Panc1 (cell line): ENCODE measurements at regions not wholly inside any gene's neighbourhood (a gene's known extent, or its start where the extent isn't known, plus 50 kb on each side); places are given as distances from the start of the nearest gene placed in this dataset.
"Not testable (repeated sequence)": the region's sequence is repeated elsewhere in the genome, so short reads cannot be mapped to it uniquely, and the experiment has no call there.

Experiments
- ATAC-seq: fragments of 200-7000 bp; cut with Tn5 transposase; 2 replicates; pipeline ENCODE4 v1.9.1; 2020; ENCODE audit warnings: mild to moderate bottlenecking, moderate library complexity
- BruUV-seq: library from RNA; stranded (reverse); fragments of 400-500 nt; replicated peaks from 2 replicates; lab custom pipeline; 2021; lab: Mats Ljungman, UMichigan
- CTCF ChIA-PET: fragments of 300-600 bp; sonication (Branson Sonifier 250); formaldehyde crosslinking; loops from one replicate; lab custom pipeline; 2022; ENCODE audit warnings: antibody characterized with exemption; lab: Charles Lee
- POLR2A ChIA-PET: fragments of 300-600 bp; sonication (Branson Sonifier 250); formaldehyde crosslinking; loops from one replicate; lab custom pipeline; 2022; ENCODE audit warnings: antibody characterized with exemption; lab: Charles Lee
- DNase-seq: peaks from one replicate; pipeline ENCODE4 v3.0.0-alpha.2; 2010; ENCODE audit warnings: low read depth, low spot score
- H3K27ac ChIP-seq: 2 replicates; pipeline ENCODE4 v1.5.1; 2011; ENCODE audit warnings: mild to moderate bottlenecking, low read length, inconsistent platforms
- H3K27me3 ChIP-seq: fragments of 200-500 bp; sonication (Bioruptor generic); 2 replicates; pipeline ENCODE4 v1.6.0; 2014; ENCODE audit warnings: low read length, inconsistent platforms; ENCODE audit not compliant: control insufficient read depth, insufficient read depth
- H3K36me3 ChIP-seq: fragments of 200-500 bp; sonication (Bioruptor generic); 2 replicates; pipeline ENCODE4 v1.5.1; 2014; ENCODE audit warnings: inconsistent platforms, mild to moderate bottlenecking, low read length, moderate library complexity; ENCODE audit not compliant: control insufficient read depth, insufficient read depth
- H3K4me1 ChIP-seq: 2 replicates; pipeline ENCODE4 v1.5.1; 2011; ENCODE audit warnings: inconsistent platforms, mild to moderate bottlenecking, low read length, moderate library complexity; ENCODE audit not compliant: control insufficient read depth, insufficient read depth
- H3K4me3 ChIP-seq, 2 experiments: 2 replicates each; pipeline ENCODE4 v1.5.1; 2011 to 2012; ENCODE audit warnings: low read depth in 2 of 2, low read length in 2 of 2, mild to moderate bottlenecking in 2 of 2, inconsistent platforms in 1 of 2, moderate library complexity in 1 of 2
- H3K9me3 ChIP-seq: fragments of 200-500 bp; sonication (Bioruptor generic); 2 replicates; pipeline ENCODE4 v1.5.1; 2014; ENCODE audit warnings: low read depth, mild to moderate bottlenecking, inconsistent platforms, low read length, moderate library complexity; ENCODE audit not compliant: control insufficient read depth, insufficient read depth
- POLR2AphosphoS5 ChIP-seq: IDR thresholded peaks from 2 replicates; pipeline ENCODE4 v1.6.1; 2012; ENCODE audit warnings: mild to moderate bottlenecking, low read depth, low read length, moderate library complexity
- REST ChIP-seq, 2 experiments: IDR thresholded peaks; 2 replicates each; pipeline ENCODE4 v1.6.1; 2011 to 2012; ENCODE audit warnings: low read depth in 2 of 2, control low read depth in 1 of 2, low read length in 1 of 2, mild to moderate bottlenecking in 1 of 2, moderate library complexity in 1 of 2; ENCODE audit not compliant: insufficient read depth in 1 of 2
- SIN3A ChIP-seq: IDR thresholded peaks from 2 replicates; pipeline ENCODE4 v1.6.1; 2012; ENCODE audit warnings: low read depth, mild to moderate bottlenecking, low read length, moderate library complexity, borderline replicate concordance; ENCODE audit not compliant: insufficient read depth
- TCF7L2 ChIP-seq: IDR thresholded peaks from 2 replicates; pipeline ENCODE4 v1.6.1; 2011; ENCODE audit warnings: mild to moderate bottlenecking, low read depth, low read length, inconsistent platforms
- in situ Hi-C: cut with HindIII; loops from 2 replicates; pipeline ENCODE4 v1.10.0; 2016; ENCODE audit warnings: low sequenced_read_pairs, low pct_unique_long_range_greater_than_20kb
- intact Hi-C: fragments of 100-400 bp; cut with micrococcal nuclease; formaldehyde crosslinking; loops from one replicate; pipeline ENCODE4 v1.10.0; 2022; ENCODE audit not compliant: unreplicated experiment
- TF ChIP-seq, protein P1 (sequence below): fragments of 450-650 bp; IDR thresholded peaks from 2 replicates; pipeline ENCODE4 v1.5.1; 2017; ENCODE audit warnings: mild to moderate bottlenecking

DNA sequence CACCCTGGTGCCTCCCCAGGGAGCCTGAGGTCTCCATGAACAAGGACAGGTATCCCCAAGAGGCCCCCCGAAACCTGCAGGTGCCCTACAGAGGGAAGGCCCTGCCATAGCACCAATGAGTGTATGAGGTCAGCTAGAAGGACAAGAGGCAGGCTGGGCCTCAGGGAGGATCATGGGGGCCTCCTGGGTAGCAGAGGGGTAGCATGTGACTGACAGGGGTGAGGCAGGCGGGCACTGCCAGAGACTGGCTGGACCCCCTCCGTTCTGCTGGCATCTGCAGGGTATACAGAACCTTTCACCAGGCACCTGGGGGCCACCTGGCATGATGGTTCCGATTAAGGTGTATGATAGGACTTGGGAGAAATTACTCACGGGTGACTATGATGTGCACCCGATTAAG, 79.2 kb upstream of the KCTD7 start:
- Histone ChIP-seq H3K9me3 (no peaks in the 10 kb centered on the region), H3K36me3 (peaks cover 6% of the 10 kb centered on the region), H3K27ac (no peak overlapping the region), H3K27me3 (no peaks in the 10 kb centered on the region), H3K4me3 (no peak overlapping the region), H3K4me1 (no peaks in the 10 kb centered on the region)
- POLR2A ChIA-PET = no interaction called here
- intact Hi-C loops (no loop called here), in situ Hi-C loops (no loop called here)
- TF ChIP-seq, protein P1, sequence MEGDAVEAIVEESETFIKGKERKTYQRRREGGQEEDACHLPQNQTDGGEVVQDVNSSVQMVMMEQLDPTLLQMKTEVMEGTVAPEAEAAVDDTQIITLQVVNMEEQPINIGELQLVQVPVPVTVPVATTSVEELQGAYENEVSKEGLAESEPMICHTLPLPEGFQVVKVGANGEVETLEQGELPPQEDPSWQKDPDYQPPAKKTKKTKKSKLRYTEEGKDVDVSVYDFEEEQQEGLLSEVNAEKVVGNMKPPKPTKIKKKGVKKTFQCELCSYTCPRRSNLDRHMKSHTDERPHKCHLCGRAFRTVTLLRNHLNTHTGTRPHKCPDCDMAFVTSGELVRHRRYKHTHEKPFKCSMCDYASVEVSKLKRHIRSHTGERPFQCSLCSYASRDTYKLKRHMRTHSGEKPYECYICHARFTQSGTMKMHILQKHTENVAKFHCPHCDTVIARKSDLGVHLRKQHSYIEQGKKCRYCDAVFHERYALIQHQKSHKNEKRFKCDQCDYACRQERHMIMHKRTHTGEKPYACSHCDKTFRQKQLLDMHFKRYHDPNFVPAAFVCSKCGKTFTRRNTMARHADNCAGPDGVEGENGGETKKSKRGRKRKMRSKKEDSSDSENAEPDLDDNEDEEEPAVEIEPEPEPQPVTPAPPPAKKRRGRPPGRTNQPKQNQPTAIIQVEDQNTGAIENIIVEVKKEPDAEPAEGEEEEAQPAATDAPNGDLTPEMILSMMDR = no peak
- no peak for TF ChIP-seq TCF7L2
- TF ChIP-seq SIN3A = no peak
- no peak for TF ChIP-seq POLR2AphosphoS5
- no peak for TF ChIP-seq REST (IDR thresholded peaks at IDR 0.05; ENCODE audit: insufficient read depth in 1 of 2, low read depth in 2 of 2, low read length in 1 of 2)
- no peak for DNase-seq
- CTCF ChIA-PET = no interaction called here
- BruUV-seq = no TSS peak
- no peak for ATAC-seq

DNA sequence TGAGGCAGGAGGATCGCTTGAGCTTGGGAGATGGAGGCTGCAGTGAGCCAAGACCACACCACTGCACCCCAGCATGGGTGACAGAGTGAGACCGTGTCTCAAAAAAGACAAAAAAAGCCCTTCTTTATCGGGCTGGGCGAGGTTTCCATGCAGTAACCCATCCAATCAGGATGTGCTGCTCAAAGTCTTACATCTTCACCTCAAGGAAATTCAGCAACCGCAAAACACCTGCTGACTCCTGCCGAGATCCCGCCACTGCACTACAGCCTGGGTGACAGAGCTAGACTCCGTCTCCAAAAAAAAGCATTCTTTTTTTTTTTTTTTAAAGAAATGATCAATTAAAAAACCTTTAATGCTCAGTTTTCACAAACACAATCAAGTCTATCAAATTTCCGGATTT, 75.7 kb upstream of the KCTD7 start:
- intact Hi-C loops = no loop called here
- Histone ChIP-seq H3K4me1 (no peaks in the 10 kb centered on the region), H3K36me3 (peaks cover 10% of the 10 kb centered on the region), H3K27ac (no peak overlapping the region), H3K4me3 (no peak overlapping the region), H3K9me3 (no peaks in the 10 kb centered on the region), H3K27me3 (no peaks in the 10 kb centered on the region)
- in situ Hi-C loops = no loop called here
- DNase-seq (no peak), ATAC-seq (no peak)
- no TSS peak for BruUV-seq
- TF ChIP-seq REST (IDR thresholded peaks at IDR 0.05; ENCODE audit: insufficient read depth in 1 of 2, low read depth in 2 of 2, low read length in 1 of 2) (no peak), POLR2AphosphoS5 (no peak), SIN3A (no peak), TCF7L2 (no peak)
- TF ChIP-seq, protein P1 = no peak
- POLR2A ChIA-PET = no interaction called here
- CTCF ChIA-PET = interaction anchor here (0.7 kb wide), 1 partner anchor 466 kb away, joined by 7 read pairs; no protein-coding TSS in a partner anchor

- POLR2A ChIA-PET = interaction anchor here (0.6 kb wide), 1 partner anchor 14 kb away, joined by 13 read pairs; no protein-coding TSS in a partner anchor
- H3K4me1 ChIP-seq, ATAC-seq, intact Hi-C loops, H3K27ac ChIP-seq, BruUV-seq, H3K4me3 ChIP-seq, in situ Hi-C loops, CTCF ChIA-PET, DNase-seq, H3K9me3 ChIP-seq, H3K27me3 ChIP-seq: not testable (repeated sequence)
- H3K36me3 ChIP-seq = peaks cover 10% of the 10 kb centered on the region
Measured at GRCh38 chr7:66553675-66554074, 75.0 kb upstream of the KCTD7 start.

DNA sequence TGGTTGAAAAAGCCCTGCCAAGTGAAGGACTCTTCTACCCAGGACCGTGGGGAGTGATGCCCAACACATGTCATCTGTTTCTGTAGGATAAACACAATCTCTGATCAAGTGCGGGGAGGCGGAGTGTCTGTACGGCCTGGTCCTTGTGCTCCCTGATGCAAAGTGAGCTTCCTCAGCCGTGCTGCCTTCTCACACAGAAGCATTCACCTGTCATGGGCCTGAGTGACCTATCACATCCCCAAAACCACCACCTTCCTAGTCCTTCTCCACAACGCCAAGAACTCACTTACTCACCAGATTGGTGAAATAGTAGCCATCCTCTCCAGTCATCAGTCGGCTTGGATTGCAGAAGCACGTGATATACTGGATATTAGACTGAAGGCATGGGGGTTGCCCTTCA, 74.4 kb upstream of the KCTD7 start:
- H3K27ac ChIP-seq, H3K4me3 ChIP-seq, H3K9me3 ChIP-seq, intact Hi-C loops, H3K27me3 ChIP-seq, CTCF ChIA-PET, DNase-seq, in situ Hi-C loops, BruUV-seq, ATAC-seq: not testable (repeated sequence)
- POLR2A ChIA-PET = interaction anchor here (0.6 kb wide), 1 partner anchor 14 kb away, joined by 13 read pairs; no protein-coding TSS in a partner anchor
- H3K36me3 ChIP-seq = peaks cover 10% of the 10 kb centered on the region
- peaks cover 11% of the 10 kb centered on the region for H3K4me1 ChIP-seq
